Fibroblast of lung (primary cell): ENCODE measurements at regions not wholly inside any gene's neighbourhood (a gene's known extent, or its start where the extent isn't known, plus 50 kb on each side); places are given as distances from the start of the nearest gene placed in this dataset.

Source experiments
- DNase-seq, 2 donors: peaks; one replicate each; pipeline versions ENCODE4 v3.0.0 to v3.0.0-alpha.2; 2010; ENCODE audit warnings: low read depth in 2 of 2
- H2AFZ ChIP-seq: 2 replicates; pipeline ENCODE4 v1.5.1; 2012; ENCODE audit warnings: low read length, control low read depth, inconsistent platforms
- H3K27ac ChIP-seq: 2 replicates; pipeline ENCODE4 v1.5.1; 2011; ENCODE audit warnings: low read length, control low read depth; ENCODE audit not compliant: insufficient read depth
- H3K27me3 ChIP-seq: 2 replicates; pipeline ENCODE4 v1.5.1; 2011; ENCODE audit warnings: mild to moderate bottlenecking, low read length; ENCODE audit not compliant: control insufficient read depth, insufficient read depth
- H3K36me3 ChIP-seq: 2 replicates; pipeline ENCODE4 v1.5.1; 2011; ENCODE audit warnings: low read length; ENCODE audit not compliant: control insufficient read depth, insufficient read depth
- H3K4me1 ChIP-seq: 2 replicates; pipeline ENCODE4 v1.5.1; 2011; ENCODE audit warnings: low read length; ENCODE audit not compliant: control insufficient read depth, insufficient read depth; ENCODE audit errors: extremely low read depth
- H3K4me2 ChIP-seq: 2 replicates; pipeline ENCODE4 v1.5.1; 2011; ENCODE audit warnings: low read length, control low read depth; ENCODE audit not compliant: insufficient read depth; ENCODE audit errors: extremely low read depth
- H3K4me3 ChIP-seq, 4 experiments: fragments of 200-600 bp in 1 of 4; sonication (generic) in 1 of 4; replicated peaks in 1 of 4; 2 replicates each; pipeline ENCODE4 v1.5.1; 2011 to 2016; ENCODE audit warnings: low read length in 4 of 4, low read depth in 3 of 4, mild to moderate bottlenecking in 3 of 4, control low read depth in 2 of 4, inconsistent platforms in 1 of 4, mixed read lengths in 1 of 4; ENCODE audit not compliant: insufficient read depth in 1 of 4; ENCODE audit errors: control extremely low read depth in 1 of 4
- H3K79me2 ChIP-seq: 2 replicates; pipeline ENCODE4 v1.5.1; 2012; ENCODE audit warnings: mild to moderate bottlenecking, low read length, inconsistent platforms; ENCODE audit not compliant: control insufficient read depth, insufficient read depth
- H3K9ac ChIP-seq: 2 replicates; pipeline ENCODE4 v1.5.1; 2011; ENCODE audit warnings: mild to moderate bottlenecking, low read length, control low read depth; ENCODE audit not compliant: insufficient read depth
- H3K9me3 ChIP-seq: 2 replicates; pipeline ENCODE4 v1.5.1; 2012; ENCODE audit warnings: low read depth, low read length; ENCODE audit not compliant: control insufficient read depth, insufficient read depth
- H4K20me1 ChIP-seq: 2 replicates; pipeline ENCODE4 v1.5.1; 2011; ENCODE audit warnings: low read length; ENCODE audit not compliant: control insufficient read depth, insufficient read depth; ENCODE audit errors: extremely low read depth
- CTCF ChIP-seq, 2 donors: IDR thresholded peaks in 1 of 2; conservative IDR thresholded peaks in 1 of 2; 1 replicate in 1 of 2; 2 replicates in 1 of 2; pipeline ENCODE4 v1.5.1; 2011 to 2012; ENCODE audit warnings: low read length in 2 of 2, control low read depth in 1 of 2, inconsistent platforms in 1 of 2, low read depth in 1 of 2, mild to moderate bottlenecking in 1 of 2
- EZH2 ChIP-seq: IDR thresholded peaks from 2 replicates; pipeline ENCODE4 v1.5.1; 2012; ENCODE audit warnings: low read length, control low read depth, mild to moderate bottlenecking; ENCODE audit errors: missing control alignments

- H3K4me2 ChIP-seq, result no peak overlapping the region
- no peaks in the 10 kb centered on the region for H3K36me3 ChIP-seq
- no peak overlapping the region for H3K27ac ChIP-seq
- no peaks in the 10 kb centered on the region for H4K20me1 ChIP-seq
- no peak overlapping the region for H3K4me3 ChIP-seq
- H3K27me3 ChIP-seq, result no peaks in the 10 kb centered on the region
- H3K9ac ChIP-seq, result no peak overlapping the region
- H3K79me2 ChIP-seq, result no peaks in the 10 kb centered on the region
- no peak for TF ChIP-seq CTCF (conservative IDR thresholded peaks at IDR 0.05 in 1 of 2, IDR thresholded peaks at IDR 0.05 in 1 of 2; ENCODE audit: low read depth in 1 of 2, low read length in 2 of 2)
- no peak for TF ChIP-seq EZH2
- no peaks in the 10 kb centered on the region for H3K4me1 ChIP-seq
- no peak for DNase-seq
- H3K9me3 ChIP-seq, result no peaks in the 10 kb centered on the region
- no peak overlapping the region for H2AFZ ChIP-seq
These were observed 83.7 kb upstream of the L3MBTL4 start for GRCh38 chr18:6498289-6498856.

- TF ChIP-seq CTCF (conservative IDR thresholded peaks at IDR 0.05 in 1 of 2, IDR thresholded peaks at IDR 0.05 in 1 of 2; ENCODE audit: low read depth in 1 of 2, low read length in 2 of 2) (no peak), EZH2 (no peak)
- H3K9me3 ChIP-seq, result no peaks in the 10 kb centered on the region
- no peaks in the 10 kb centered on the region for H3K36me3 ChIP-seq
- no peak overlapping the region for H2AFZ ChIP-seq
- no peaks in the 10 kb centered on the region for H3K4me1 ChIP-seq
- H3K79me2 ChIP-seq, result no peaks in the 10 kb centered on the region
- no peak overlapping the region for H3K27ac ChIP-seq
- no peaks in the 10 kb centered on the region for H4K20me1 ChIP-seq
- DNase-seq, result no peak
- H3K4me2 ChIP-seq, result no peak overlapping the region
- no peak overlapping the region for H3K9ac ChIP-seq
- no peak overlapping the region for H3K4me3 ChIP-seq
- H3K27me3 ChIP-seq, result no peaks in the 10 kb centered on the region
These were observed 90.1 kb upstream of the L3MBTL4 start for GRCh38 chr18:6504605-6505497.

- Histone ChIP-seq H3K4me2 (no peak overlapping the region), H3K9me3 (no peaks in the 10 kb centered on the region), H3K79me2 (no peaks in the 10 kb centered on the region), H4K20me1 (no peaks in the 10 kb centered on the region), H3K27me3 (no peaks in the 10 kb centered on the region), H3K4me3 (no peak overlapping the region), H3K36me3 (no peaks in the 10 kb centered on the region), H3K4me1 (no peaks in the 10 kb centered on the region), H2AFZ (no peak overlapping the region), H3K27ac (no peak overlapping the region), H3K9ac (no peak overlapping the region)
- DNase-seq, result no peak
- TF ChIP-seq CTCF (conservative IDR thresholded peaks at IDR 0.05 in 1 of 2, IDR thresholded peaks at IDR 0.05 in 1 of 2; ENCODE audit: low read depth in 1 of 2, low read length in 2 of 2), result no peak
- no peak for TF ChIP-seq EZH2
These were observed 90.8 kb upstream of the L3MBTL4 start for GRCh38 chr18:6505498-6505875.
